Spleen (tissue), 11 donors: ENCODE measurements at regions not wholly inside any gene's neighbourhood (a gene's known extent, or its start where the extent isn't known, plus 50 kb on each side); places are given as distances from the start of the nearest gene placed in this dataset.

Source experiments
- DNase-seq: peaks from one replicate; pipeline ENCODE4 v3.0.0-alpha.2; 2020
- H3K27ac ChIP-seq, 8 donors: fragments of 200-600 bp; sonication (generic) in 7 of 8; 1 replicate in 4 of 8; 2 replicates in 4 of 8; pipeline versions ENCODE4 v1.5.0 to v1.8.0; 2016 to 2021; ENCODE audit warnings: inconsistent platforms in 4 of 8, mild to moderate bottlenecking in 4 of 8, moderate library complexity in 1 of 8
- H3K27me3 ChIP-seq, 7 donors: fragments of 200-600 bp; sonication (generic) in 6 of 7; replicated peaks in 1 of 7; 1 replicate in 4 of 7; 2 replicates in 3 of 7; pipeline versions ENCODE4 v1.5.0 to v1.8.0; 2016 to 2021; ENCODE audit warnings: inconsistent platforms in 3 of 7, mild to moderate bottlenecking in 1 of 7
- H3K36me3 ChIP-seq, 6 donors: fragments of 200-600 bp; sonication (generic) in 5 of 6; 1 replicate in 4 of 6; 2 replicates in 2 of 6; pipeline versions ENCODE4 v1.5.0 to v1.8.0; 2016 to 2021; ENCODE audit warnings: inconsistent platforms in 2 of 6
- H3K4me1 ChIP-seq, 6 donors: fragments of 200-600 bp; sonication (generic) in 5 of 6; 1 replicate in 3 of 6; 2 replicates in 3 of 6; pipeline versions ENCODE4 v1.5.0 to v1.8.0; 2016 to 2021; ENCODE audit warnings: inconsistent platforms in 3 of 6
- H3K4me3 ChIP-seq, 8 donors: fragments of 200-600 bp; sonication (generic) in 7 of 8; 1 replicate in 4 of 8; 2 replicates in 4 of 8; pipeline versions ENCODE4 v1.5.0 to v1.8.0; 2016 to 2021; ENCODE audit warnings: inconsistent platforms in 4 of 8, mild to moderate bottlenecking in 4 of 8, moderate library complexity in 2 of 8
- H3K9me3 ChIP-seq, 8 donors: fragments of 200-600 bp; sonication (generic) in 7 of 8; 1 replicate in 4 of 8; 2 replicates in 4 of 8; pipeline versions ENCODE4 v1.5.0 to v1.8.0; 2016 to 2021; ENCODE audit warnings: inconsistent platforms in 4 of 8
- CTCF ChIP-seq, 11 experiments: fragments of 200-600 bp in 7 of 11; fragments of 450-650 bp in 4 of 11; sonication (generic) in 4 of 11; IDR thresholded peaks in 8 of 11; conservative IDR thresholded peaks in 3 of 11; 1 replicate in 7 of 11; 2 replicates in 4 of 11; pipeline versions ENCODE4 v1.4.0 to v1.8.0; 2016 to 2021; ENCODE audit warnings: antibody characterized with exemption in 11 of 11, inconsistent platforms in 4 of 11, mild to moderate bottlenecking in 1 of 11
- POLR2A ChIP-seq, 3 donors: fragments of 450-650 bp; IDR thresholded peaks; one replicate each; pipeline ENCODE4 v1.5.1; 2017; ENCODE audit warnings: antibody characterized with exemption in 3 of 3, mild to moderate bottlenecking in 1 of 3
- POLR2AphosphoS5 ChIP-seq, 3 donors: sonication (generic); formaldehyde crosslinking; IDR thresholded peaks; one replicate each; pipeline ENCODE4 v1.5.1; 2017; ENCODE audit warnings: antibody characterized with exemption in 3 of 3
- WGBS, 5 donors: extraction: QIAGEN DNeasy Blood & Tissue Kit in 3 of 5; methylation state at CpG; one replicate each; pipeline versions ENCODE4 v1.1.5 to v1.1.7; 2013 to 2018; 5-methylcytosine and 5-hydroxymethylcytosine counted together
- intact Hi-C: fragments of 100-400 bp; cut with DNase I; formaldehyde crosslinking; loops from one replicate; pipeline ENCODE4 v1.15.0; 2023; ENCODE audit warnings: low total_unique reads
- donor health status: healthy with polysubstance abuse.
- donor health status: DM: no; HTN: no; CAD: no; lungs with moderate emphysema.
- donor health status: DM: no; HTN: no; CAD: no.
- donor health status: Bipolar disorder and iron deficiency.
- donor health status: healthy.
- donor health status: DM: no; HTN: no; CAD: no.
- donor health status: DM: yes; HTN: yes; CAD: no.

- Histone ChIP-seq H3K27ac (no peak overlapping the region), H3K27me3 (no peaks in the 10 kb centered on the region), H3K4me3 (no peak overlapping the region), H3K9me3 (no peaks in the 10 kb centered on the region), H3K36me3 (no peaks in the 10 kb centered on the region), H3K4me1 (no peaks in the 10 kb centered on the region)
- intact Hi-C loops, result no loop called here
- TF ChIP-seq POLR2AphosphoS5 (IDR thresholded peaks at IDR 0.05) (no peak), CTCF (IDR thresholded peaks at IDR 0.05 in 8 of 11, conservative IDR thresholded peaks at IDR 0.05 in 3 of 11) (no peak), POLR2A (IDR thresholded peaks at IDR 0.05) (no peak)
- 75 to 89% (median 82%) methylated on average over 3 of the region's 3 CpGs for whole genome bisulfite sequencing, 5 donors
- DNase-seq, result no peak
Measured at GRCh38 chr5:107242411-107243219, 428.1 kb downstream of the EFNA5 start.

- no peak for DNase-seq
- Histone ChIP-seq H3K4me1 (no peaks in the 10 kb centered on the region), H3K4me3 (no peak overlapping the region), H3K27ac (no peak overlapping the region), H3K9me3 (no peaks in the 10 kb centered on the region), H3K36me3 (no peaks in the 10 kb centered on the region), H3K27me3 (no peaks in the 10 kb centered on the region)
- TF ChIP-seq POLR2A (IDR thresholded peaks at IDR 0.05), result no peak
- TF ChIP-seq POLR2AphosphoS5 (IDR thresholded peaks at IDR 0.05), result no peak
- no peak for TF ChIP-seq CTCF (IDR thresholded peaks at IDR 0.05 in 8 of 11, conservative IDR thresholded peaks at IDR 0.05 in 3 of 11)
- intact Hi-C loops, result no loop called here
- WGBS, 5 donors, result 61 to 85% (median 73%) methylated on average over 1 of the region's 1 CpG
Measured at GRCh38 chr5:107241841-107242240, 428.9 kb downstream of the EFNA5 start.

- intact Hi-C loops, result no loop called here
- no peaks in the 10 kb centered on the region for H3K9me3 ChIP-seq
- no peaks in the 10 kb centered on the region for H3K4me1 ChIP-seq
- DNase-seq, result no peak
- no peaks in the 10 kb centered on the region for H3K36me3 ChIP-seq
- H3K4me3 ChIP-seq, result no peak overlapping the region
- no peak overlapping the region for H3K27ac ChIP-seq
- H3K27me3 ChIP-seq, result no peaks in the 10 kb centered on the region
- 91 to 96% (median 92%) methylated on average over 6 of the region's 6 CpGs for WGBS, 5 donors
- TF ChIP-seq POLR2AphosphoS5 (IDR thresholded peaks at IDR 0.05) (no peak), POLR2A (IDR thresholded peaks at IDR 0.05) (no peak), CTCF (IDR thresholded peaks at IDR 0.05 in 8 of 11, conservative IDR thresholded peaks at IDR 0.05 in 3 of 11) (no peak)
Measured at GRCh38 chr5:107235167-107235566, 435.6 kb downstream of the EFNA5 start.

- WGBS, 5 donors, result 74 to 95% (median 81%) methylated on average over 4 of the region's 4 CpGs
- Histone ChIP-seq H3K9me3 (no peaks in the 10 kb centered on the region), H3K4me1 (no peaks in the 10 kb centered on the region), H3K36me3 (no peaks in the 10 kb centered on the region), H3K27ac (no peak overlapping the region), H3K4me3 (no peak overlapping the region), H3K27me3 (no peaks in the 10 kb centered on the region)
- TF ChIP-seq POLR2AphosphoS5 (IDR thresholded peaks at IDR 0.05), result no peak
- no peak for TF ChIP-seq CTCF (IDR thresholded peaks at IDR 0.05 in 8 of 11, conservative IDR thresholded peaks at IDR 0.05 in 3 of 11)
- no peak for TF ChIP-seq POLR2A (IDR thresholded peaks at IDR 0.05)
- DNase-seq, result no peak
- intact Hi-C loops, result no loop called here
Measured at GRCh38 chr5:107232788-107233187, 437.9 kb downstream of the EFNA5 start.
